NB4 (cell line): ENCODE measurements at regions not wholly inside any gene's neighbourhood (a gene's known extent, or its start where the extent isn't known, plus 50 kb on each side); places are given as distances from the start of the nearest gene placed in this dataset.

Experiments
- DNase-seq: peaks from one replicate; pipeline ENCODE4 v3.0.0; 2010; ENCODE audit warnings: low read depth
- H3K4me3 ChIP-seq: one replicate; pipeline ENCODE4 v1.5.1; 2011; ENCODE audit warnings: mild to moderate bottlenecking, low read depth, low read length, moderate library complexity
- MYC ChIP-seq: IDR thresholded peaks from 2 replicates; pipeline ENCODE4 v1.6.1; 2011; ENCODE audit warnings: low read depth, low read length
- POLR2A ChIP-seq: IDR thresholded peaks from 2 replicates; pipeline ENCODE4 v1.6.1; 2011; ENCODE audit warnings: mild to moderate bottlenecking; ENCODE audit not compliant: insufficient read length; ENCODE audit errors: extremely low read depth
- TF ChIP-seq, protein P1 (sequence below): IDR thresholded peaks from one replicate; pipeline ENCODE4 v1.5.1; 2012; ENCODE audit warnings: low read depth, low read length
- TF ChIP-seq, protein P2 (sequence below): IDR thresholded peaks from 2 replicates; pipeline ENCODE4 v1.6.1; 2011; ENCODE audit warnings: low read depth, low read length

DNA sequence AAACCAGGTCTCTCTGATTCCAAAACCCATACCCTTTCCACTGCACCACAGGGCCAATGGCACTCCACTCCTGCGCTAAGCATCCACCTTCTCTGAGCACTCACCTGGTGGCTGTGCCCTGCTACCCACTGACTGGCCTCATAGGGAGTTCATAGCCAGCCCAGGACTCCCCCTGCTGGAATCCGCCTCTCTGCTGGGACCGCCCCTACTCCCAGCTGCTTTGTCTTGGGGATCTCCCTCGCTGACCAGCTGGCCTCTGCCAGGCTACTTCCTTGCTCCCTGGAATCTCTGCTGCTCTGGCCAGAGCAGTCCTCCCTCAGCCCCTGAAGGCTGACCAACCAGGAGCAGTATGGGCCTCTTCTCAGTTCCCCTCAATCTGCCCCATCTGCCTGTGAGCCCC, 129.7 kb downstream of the FAXC start:
- no peak for DNase-seq
- TF ChIP-seq, protein P1, sequence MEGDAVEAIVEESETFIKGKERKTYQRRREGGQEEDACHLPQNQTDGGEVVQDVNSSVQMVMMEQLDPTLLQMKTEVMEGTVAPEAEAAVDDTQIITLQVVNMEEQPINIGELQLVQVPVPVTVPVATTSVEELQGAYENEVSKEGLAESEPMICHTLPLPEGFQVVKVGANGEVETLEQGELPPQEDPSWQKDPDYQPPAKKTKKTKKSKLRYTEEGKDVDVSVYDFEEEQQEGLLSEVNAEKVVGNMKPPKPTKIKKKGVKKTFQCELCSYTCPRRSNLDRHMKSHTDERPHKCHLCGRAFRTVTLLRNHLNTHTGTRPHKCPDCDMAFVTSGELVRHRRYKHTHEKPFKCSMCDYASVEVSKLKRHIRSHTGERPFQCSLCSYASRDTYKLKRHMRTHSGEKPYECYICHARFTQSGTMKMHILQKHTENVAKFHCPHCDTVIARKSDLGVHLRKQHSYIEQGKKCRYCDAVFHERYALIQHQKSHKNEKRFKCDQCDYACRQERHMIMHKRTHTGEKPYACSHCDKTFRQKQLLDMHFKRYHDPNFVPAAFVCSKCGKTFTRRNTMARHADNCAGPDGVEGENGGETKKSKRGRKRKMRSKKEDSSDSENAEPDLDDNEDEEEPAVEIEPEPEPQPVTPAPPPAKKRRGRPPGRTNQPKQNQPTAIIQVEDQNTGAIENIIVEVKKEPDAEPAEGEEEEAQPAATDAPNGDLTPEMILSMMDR, result peak; percentile 17
- no peak for TF ChIP-seq POLR2A
- TF ChIP-seq, protein P2, sequence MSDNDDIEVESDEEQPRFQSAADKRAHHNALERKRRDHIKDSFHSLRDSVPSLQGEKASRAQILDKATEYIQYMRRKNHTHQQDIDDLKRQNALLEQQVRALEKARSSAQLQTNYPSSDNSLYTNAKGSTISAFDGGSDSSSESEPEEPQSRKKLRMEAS, result no peak
- H3K4me3 ChIP-seq, result no peak overlapping the region

DNA sequence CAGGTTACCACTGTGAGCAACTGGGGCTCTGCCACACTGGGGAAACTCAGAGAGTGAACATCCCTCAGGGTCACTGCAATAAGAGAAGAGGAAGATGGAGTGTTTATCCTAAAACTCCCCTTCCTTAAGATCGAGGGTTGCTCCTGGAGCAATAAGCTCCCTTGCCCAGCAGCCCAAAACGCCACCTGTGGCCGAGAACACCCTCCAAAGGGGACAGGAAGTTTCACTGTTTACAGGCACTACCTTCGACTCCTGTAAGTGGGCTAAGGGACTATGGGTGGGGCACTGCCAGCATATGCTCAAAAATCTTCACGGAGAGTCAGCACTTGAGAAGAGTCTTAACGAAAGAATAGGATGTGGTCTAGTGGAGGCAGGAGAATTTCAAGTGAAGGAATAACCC, 132.5 kb downstream of the FAXC start:
- TF ChIP-seq MYC (no peak), POLR2A (no peak)
- TF ChIP-seq, protein P2, result no peak
- TF ChIP-seq, protein P1, result no peak
- no peak for DNase-seq
- no peak overlapping the region for H3K4me3 ChIP-seq

DNA sequence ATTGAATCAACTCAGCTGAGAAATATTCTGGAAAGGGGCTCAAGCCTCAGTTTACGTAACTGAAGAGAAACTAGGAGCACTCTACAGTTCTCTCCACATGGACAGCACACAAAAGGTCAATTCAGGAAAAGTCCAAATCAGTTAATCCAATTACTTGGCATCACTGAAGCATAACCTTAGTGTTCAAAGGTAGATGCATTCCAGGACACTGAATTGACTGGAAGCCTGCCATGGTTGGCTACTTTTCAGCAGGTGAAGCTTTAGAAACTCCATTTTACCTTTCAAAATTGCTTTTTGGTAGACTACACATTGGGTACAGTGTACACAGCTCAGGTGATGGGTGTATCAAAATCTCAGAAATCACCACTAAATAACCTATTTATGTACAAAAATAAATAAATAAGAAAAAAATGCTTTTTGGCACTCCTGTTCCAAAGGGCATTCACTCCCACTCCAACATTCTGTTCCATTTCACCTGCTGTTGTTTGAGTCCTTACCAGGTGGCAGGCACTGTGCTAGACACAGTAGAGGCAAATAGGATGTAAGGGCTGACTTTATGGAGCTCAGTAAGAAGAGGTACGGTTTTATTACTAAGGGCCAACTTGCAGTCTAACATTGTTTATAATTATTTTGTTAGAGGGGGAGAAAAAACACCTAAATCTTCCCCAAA, 153.4 kb downstream of the FAXC start:
- TF ChIP-seq POLR2A, result no peak
- TF ChIP-seq, protein P1, result no peak
- TF ChIP-seq, protein P2, result no peak
- TF ChIP-seq MYC, result no peak
- H3K4me3 ChIP-seq, result no peak overlapping the region
- DNase-seq, result no peak

DNA sequence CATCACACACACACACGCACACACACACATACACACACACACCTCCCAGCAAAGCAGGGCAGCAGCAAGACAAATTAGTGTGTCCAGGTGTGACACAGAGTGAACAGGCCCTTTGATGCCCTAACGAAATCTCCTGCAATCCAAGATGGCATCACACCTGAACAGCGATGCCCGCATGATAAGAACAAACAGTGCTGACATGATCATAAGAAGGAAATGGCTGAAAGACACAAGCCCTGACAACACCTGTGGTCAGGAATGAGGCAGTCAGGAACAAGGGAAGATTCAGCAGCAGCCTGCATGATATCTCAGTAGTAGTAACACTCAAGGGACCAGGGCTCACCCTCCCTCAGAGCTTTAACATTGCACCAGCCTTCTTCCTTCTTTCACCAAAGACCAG, 156.9 kb downstream of the FAXC start:
- H3K4me3 ChIP-seq, result no peak overlapping the region
- TF ChIP-seq, protein P1, result no peak
- no peak for TF ChIP-seq MYC
- no peak for TF ChIP-seq POLR2A
- TF ChIP-seq, protein P2, result no peak
- no peak for DNase-seq

DNA sequence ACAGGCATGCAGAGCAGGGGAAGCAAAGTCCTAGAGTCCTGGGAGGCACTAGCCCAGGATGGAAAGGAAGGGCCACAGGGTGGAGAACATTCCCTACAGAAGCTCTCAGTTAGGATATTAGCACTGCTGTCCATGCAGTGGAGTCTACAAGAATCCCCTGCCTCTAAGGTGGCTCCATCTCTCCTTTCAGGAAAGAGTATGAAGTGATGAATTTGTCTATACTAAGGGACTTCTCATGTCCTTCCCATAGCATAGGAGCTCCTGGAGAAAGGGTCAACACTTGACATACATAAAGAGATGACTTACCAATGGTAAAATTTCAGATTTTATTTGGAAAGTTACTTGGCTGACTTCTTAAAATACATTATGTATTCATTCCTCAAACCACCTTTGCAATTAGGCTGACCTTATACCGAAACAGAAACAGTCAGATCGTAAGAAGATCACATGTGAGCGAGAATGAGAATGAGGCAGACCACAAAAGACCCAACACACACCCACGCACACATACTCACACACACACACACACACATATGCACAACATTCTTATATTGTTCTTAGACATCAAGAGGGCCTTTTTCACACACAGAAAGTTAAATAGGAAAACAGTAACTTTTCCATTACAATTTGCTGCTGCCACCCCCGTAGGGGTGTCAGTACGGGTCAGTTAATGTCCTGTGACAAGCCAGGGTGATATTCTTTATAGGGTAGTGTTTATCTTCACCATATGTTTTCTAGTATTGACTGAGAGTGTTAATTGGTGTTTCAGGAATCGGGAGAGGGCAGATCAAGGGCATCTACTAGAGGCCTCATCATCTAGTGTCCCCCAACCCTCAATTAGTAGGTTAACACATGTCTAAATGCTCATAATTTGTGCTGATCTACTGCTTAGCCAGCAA, 159.4 kb downstream of the FAXC start:
- H3K4me3 ChIP-seq, result no peak overlapping the region
- no peak for TF ChIP-seq POLR2A
- TF ChIP-seq, protein P2, result no peak
- no peak for TF ChIP-seq MYC
- TF ChIP-seq, protein P1, result no peak
- DNase-seq, result no peak
